Dermis blood vessel endothelial cell (primary cell): ENCODE measurements at regions not wholly inside any gene's neighbourhood (a gene's known extent, or its start where the extent isn't known, plus 50 kb on each side); places are given as distances from the start of the nearest gene placed in this dataset.

ENCODE experiments used
- DNase-seq: peaks from one replicate; pipeline ENCODE4 v3.0.0; 2010

DNA sequence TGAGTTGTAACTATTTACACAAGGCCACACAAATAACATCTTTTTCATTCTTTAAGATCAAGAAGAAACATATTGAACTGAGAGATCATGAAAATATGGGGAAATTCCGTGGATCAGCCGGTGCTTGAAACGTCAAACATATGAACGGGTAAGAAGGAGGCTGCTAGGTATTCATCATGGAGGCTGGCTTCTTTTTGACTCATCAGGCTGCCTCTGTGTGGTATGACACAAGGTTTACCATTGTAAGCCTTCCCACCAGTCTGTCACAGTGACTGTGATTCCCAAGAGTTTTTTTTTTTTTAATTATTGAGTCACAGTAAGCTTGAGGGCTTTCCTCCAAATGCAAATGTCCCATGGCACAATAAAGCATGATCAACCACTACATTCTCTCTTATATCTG, 506.9 kb downstream of the BCL11A start:
- DNase-seq, result no peak

- no peak for DNase-seq
Observed at GRCh38 chr2:60045456-60045855, 508.0 kb downstream of the BCL11A start.

DNA sequence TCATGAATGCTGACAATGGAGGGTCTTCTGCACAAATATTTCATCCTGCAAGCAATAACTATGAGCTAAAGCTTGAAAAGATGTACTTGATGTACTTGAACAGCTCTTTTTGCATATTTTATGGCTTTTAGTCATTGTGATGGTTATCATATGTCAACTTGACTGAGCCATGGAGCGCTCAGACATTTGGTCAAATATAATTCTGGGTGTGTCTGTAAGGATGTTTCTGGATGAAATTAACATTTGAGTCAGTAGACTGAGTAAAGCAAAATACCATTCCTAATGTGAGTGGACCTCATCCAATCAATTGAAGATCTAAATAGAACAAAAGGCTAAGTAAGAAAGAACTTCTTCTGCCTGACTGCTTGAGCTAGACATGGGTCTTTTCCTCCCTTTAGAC, 509.0 kb downstream of the BCL11A start:
- DNase-seq, result no peak

GRCh38 chr2:60042023-60042422, 511.4 kb downstream of the BCL11A start:
- no peak for DNase-seq

GRCh38 chr2:60033325-60033724, 520.1 kb downstream of the BCL11A start:
- no peak for DNase-seq

DNA sequence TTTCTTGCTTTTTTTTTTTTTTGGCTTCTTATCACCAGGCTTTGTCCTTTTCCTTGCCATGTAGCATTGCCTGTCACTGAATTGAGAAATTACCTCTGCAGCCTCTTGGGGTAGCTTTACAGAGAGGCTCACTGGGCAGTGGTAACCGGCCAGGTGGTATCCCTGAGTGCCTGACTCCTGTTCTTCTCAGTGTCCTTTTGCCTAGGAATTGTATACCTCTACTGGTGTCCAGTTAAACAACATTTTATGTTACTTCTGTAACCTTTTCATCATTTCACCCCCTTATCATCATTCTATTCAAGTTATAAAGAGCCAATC, 523.9 kb downstream of the BCL11A start:
- DNase-seq, result no peak

DNA sequence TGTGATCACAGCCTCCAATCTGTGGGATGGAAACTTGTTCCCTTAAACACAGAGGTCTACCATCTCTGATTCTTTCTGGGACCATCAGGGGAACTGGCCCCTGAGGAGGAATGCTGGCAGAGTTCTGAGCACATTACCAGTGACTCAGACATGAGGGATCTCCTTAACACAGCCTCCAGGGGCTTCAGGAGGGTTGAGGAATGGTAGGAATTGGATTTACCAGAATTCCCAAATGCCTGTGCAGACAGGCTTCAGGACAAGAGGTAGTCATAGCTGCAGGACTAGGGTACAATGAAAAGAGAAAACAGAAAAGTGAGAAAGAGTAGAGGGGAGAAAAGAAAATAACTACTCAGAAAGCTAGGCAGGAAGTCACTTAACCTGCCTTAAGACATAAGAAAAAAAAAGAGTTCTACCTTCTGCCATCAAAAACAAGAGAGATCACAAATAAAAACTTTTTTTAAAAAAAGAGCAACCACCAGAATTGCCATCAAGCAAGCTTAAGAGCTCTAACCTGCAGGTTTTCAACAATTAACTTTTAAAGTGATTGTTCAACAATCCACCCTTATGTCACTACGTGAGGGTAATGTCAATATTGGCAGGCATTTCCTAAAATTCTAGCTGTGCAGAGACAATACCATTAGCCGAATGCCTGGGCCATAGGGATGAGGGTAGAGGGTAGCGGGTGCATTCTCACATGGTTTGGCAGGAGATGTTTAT, 524.4 kb downstream of the BCL11A start:
- no peak for DNase-seq

DNA sequence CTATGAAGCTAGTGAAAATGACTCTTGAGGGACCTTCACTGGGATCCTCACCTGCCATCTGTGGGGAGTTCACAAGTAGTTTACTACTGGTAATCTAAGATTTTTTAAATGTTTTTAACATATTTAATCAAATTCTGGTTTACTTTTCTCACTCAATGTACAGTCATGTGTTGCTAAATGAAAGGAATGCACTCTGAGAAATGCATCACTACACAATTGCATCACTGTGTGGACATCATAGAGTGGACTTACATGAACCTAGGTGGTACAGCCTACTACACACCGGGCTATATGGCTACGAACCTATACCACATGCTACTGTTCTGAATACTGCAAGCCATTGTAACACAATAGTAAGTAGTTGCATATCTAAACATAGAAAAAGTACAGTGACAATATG, 528.0 kb downstream of the BCL11A start:
- DNase-seq, result no peak

- DNase-seq, result no peak
Observed at GRCh38 chr2:60023256-60023985, 530.0 kb downstream of the BCL11A start.

DNA sequence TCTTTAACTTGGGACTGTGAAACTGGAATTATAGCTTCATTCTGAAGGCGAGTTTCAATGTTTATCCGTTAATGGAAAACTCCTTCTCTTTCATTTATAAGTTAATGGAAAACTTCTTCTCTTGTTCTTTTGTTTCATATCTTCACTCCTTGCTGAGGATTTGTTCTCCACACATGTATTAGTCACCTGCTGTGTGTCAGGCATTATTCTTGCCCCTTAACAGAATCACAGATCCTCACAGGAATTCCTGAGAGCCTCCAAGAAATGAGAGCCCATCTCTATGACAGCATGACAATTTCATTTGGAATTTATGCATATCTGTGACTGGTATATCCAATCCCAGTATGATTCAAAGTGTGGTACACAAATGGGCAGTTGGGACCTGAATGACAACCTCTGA, 545.8 kb downstream of the BCL11A start:
- DNase-seq, result no peak

DNA sequence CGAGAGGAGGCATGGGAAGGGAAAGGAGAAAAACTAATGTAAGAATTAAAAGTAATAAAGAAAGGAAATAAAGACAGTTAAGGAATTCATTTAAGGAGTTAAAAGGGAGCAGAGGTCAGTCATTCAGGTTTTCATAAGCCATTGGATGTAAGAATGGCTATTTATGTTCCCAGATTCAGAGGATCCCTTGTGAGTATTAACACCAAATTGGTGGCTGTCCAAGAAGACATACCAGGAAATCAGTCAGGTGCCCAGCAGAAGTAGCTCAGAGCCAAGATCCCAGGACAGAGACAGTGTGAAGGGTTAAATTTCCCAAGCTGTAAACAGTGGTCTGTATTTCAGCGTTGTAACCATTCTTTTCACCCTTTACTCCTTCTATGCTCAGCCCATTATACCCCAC, 550.4 kb downstream of the BCL11A start:
- DNase-seq, result no peak

GRCh38 chr2:60002183-60002867, 551.1 kb downstream of the BCL11A start:
- no peak for DNase-seq

- no peak for DNase-seq
Observed at GRCh38 chr2:60000686-60001085, 552.8 kb downstream of the BCL11A start.

GRCh38 chr2:59998324-59998723, 555.1 kb downstream of the BCL11A start:
- no peak for DNase-seq

- DNase-seq, result no peak
Observed at GRCh38 chr2:59997371-59997770, 556.1 kb downstream of the BCL11A start.

DNA sequence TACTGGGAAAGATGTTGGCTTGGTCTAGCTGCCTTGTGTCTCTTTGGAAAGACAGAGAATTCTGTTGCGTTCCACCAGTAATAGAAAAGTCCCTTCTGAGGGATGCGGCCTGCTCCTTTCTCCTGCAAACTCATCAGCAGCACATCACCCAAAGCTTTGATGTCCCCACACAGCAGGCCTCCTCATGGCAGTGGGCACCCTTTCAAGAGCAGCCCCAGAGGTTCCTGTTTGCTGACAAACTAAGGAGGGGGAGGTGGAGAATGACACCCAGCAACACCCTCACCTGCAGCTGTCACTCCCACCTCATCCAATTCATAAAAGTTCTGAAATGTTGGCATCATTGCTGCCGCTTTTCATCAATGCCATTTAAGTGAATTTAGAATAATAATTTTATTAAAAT, 556.6 kb downstream of the BCL11A start:
- no peak for DNase-seq

DNA sequence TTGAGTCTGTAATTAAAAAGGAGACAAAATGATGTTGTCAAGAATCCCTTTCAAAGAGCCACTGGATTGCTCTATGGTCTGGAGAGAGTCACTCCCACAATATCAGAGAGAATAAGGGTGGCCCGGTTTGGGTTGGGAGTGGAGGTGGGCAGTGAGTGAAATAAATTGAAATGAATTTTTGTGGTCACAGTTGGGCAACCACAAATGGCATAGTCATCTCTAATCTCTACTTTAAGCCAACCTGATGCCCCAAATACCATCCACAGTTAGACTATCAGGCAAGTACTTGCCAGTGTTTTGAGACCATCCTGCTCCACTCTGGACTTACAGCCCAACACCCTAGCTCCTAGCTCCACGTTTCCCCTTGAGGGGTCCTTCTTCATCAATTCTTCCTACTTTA, 559.7 kb downstream of the BCL11A start:
- DNase-seq, result no peak

DNA sequence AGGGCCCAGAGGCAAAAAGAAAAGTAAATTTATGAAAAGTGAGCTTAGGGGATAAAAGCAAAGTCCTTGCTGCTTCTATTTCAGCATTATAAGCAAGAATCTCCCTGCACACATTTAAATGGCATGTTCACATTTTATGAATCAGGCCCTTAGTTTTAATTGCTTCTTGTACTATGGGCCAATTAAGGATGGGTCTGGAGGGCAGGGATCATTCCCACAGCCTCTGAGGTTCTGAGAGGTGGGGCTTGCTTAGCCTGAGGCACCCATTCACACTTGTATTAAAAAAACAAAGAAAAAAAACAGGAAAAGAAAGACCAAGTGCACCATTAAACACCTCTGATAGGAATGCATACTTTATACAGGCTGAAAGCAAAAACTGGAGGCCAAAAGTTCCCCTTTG, 565.1 kb downstream of the BCL11A start:
- no peak for DNase-seq

DNA sequence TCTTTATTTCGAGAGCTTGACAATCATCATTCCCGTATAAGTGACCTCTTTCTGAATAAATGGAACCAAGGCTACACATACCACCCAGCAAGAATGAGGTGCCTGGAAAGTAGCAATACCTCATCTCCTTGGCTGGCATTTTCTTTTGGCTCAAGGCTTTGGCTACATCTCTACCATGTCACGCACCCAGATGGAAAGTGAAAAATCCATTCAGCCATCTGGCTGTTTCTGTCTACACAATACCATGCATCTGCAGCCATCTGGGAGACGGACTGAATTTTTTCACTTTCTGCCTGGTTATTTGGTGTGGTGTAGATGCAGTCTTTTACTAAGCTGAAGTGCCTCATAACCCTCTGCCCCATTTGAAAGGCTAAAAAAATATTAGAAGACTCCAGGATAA, 566.9 kb downstream of the BCL11A start:
- no peak for DNase-seq

DNA sequence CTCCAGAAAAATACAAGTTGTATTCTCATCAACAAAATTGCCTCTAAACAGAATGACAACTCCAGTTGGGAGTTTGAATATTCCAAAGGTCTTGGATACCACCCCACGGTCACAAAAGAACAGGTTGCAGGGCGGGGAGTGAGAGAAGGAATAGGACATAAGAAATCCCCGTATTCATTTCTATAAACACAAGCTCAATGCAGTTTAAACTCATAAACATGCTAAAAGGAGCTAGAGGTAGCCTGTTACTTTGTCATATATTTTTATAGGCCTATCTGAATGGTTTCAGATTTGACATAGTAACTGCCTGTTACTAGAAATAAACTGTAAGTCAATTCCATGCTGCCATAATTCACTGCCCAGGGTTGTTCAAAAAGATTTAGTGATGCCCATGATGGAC, 567.5 kb downstream of the BCL11A start:
- DNase-seq, result no peak

DNA sequence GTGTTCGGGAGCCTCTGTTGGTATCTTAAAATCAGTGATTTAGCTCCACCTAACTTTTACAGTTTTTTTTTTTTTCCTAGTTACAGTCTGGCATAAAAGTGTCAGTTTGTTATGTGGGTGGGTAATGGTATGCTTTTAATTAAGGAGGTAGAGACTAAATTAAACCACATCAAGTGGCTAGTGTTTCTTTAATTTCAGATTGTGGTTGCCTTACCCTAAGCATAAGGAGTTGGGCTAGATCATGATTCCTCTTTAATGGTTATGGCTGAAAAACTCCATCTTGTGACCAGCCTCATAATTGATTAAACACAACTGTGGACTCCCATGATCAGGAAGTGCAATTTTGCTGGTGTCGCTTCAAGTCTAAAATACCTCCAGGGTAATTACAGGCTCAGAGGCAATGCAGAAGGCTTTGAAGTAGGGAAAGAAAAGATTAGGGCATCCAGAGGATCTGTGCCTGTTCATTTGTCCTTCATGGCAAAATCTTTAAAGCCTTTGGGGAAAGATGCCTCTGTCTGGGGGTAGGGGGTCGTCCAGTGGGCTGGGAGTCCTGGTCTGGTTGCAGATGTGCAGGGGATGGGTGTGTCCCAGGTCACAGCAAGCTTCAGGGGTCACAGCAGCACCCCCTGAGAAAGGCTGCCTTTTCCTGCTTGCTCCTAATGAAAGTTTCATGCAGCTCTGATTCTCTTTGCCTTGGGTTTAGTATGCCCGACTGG, 579.2 kb downstream of the BCL11A start:
- no peak for DNase-seq

DNA sequence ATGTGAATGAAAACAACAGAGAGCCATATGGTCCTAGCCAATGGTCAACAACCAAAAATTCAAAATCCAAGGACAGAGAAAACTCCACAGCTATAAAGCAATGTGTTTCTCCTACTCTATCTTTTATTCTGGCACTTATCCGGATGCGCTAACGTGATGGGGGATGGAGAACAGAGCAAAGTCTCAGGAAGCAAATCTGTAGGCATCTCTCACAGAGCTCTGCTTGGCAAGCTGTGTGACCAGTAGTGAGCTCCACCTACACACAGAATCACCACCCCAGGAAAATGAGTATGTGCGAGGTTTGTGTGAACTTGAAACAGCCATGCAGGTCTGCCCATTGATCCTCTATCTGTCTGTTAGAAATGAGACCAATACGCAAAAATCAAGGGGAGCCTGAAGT, 584.3 kb downstream of the BCL11A start:
- DNase-seq, result no peak

DNA sequence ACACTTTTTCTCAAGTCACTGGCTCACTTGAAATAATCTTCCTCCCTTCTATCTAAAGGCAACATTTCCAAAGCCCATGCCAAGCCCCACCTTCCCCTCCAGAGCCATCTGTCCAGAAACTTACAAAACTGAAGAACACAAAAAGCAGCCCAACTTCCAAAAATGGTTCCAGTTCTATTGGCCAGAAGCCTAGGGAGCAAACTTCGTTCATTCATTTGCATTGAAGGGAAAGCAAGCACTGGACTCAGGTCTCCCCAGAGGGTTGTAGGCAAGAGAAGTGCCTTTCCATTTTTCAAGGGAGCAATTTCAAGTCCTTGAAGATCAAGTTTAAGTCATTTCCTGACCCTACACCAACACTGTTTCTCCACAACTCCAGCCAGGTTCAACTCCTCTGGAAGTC, 585.0 kb downstream of the BCL11A start:
- DNase-seq, result no peak

DNA sequence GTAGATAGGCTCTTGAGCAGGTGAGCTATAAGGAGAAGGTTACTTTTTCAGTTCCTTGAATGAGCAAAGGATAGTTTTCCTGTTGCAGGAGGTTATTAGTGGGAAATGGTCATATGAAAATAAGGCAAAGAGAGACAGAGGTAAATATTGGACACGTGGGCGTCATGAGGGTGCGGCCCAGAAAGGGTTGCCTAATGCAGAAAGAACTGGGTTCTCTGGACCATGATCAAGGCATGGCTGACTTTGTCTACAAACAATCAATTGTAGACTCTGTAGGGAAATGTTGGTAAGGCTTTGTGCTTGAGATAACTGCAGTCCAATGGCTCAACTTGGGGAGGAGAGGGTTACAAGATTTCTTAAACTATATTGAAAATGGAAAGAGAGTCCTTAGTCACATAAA, 585.8 kb downstream of the BCL11A start:
- no peak for DNase-seq
